ENCODE measurements at regions not wholly inside any gene's neighbourhood (a gene's known extent, or its start where the extent isn't known, plus 50 kb on each side); places are given as distances from the start of the nearest gene placed in this dataset.

DNA sequence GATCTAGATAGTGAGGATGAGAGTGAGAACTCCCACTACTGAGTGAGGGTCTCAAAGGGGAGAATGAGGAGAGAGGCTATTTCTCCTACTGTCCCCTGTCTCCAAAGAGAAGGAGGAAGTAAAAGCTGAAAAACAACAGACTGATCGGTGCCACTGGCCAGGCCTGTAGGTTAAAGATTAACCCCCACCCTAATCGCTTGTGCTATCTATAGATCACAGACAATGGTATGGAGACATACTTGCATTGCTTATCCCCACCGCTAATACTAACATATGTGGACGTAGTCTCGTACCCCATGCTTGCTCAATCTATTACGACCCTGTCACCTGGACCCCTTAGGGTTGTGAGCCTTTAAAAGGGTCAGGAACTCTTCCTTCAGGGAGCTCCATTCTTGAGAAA lies 777.9 kb upstream of the TMEM132C start:
- no peak for DNase-seq (ENCODE audit: low spot score)
- H4K91ac ChIP-seq (ENCODE audit: low read depth, low read length, poor library complexity), result no peak overlapping the region
- no peak overlapping the region for H3K4ac ChIP-seq (ENCODE audit: low read length)

GRCh38 chr12:127494961-127495915 lies 771.7 kb upstream of the TMEM132C start:
- H3K36me3 ChIP-seq (replicated peaks in 1 of 2; ENCODE audit: control insufficient read depth in 2 of 2, insufficient read depth in 2 of 2, low read length in 2 of 2), result no peaks in the 10 kb centered on the region
- no peak overlapping the region for H2BK15ac ChIP-seq (ENCODE audit: low read length)
- no peak for DNase-seq (ENCODE audit: low spot score)
- H3K18ac ChIP-seq (ENCODE audit: low read length), result no peak overlapping the region
- H3K79me1 ChIP-seq (ENCODE audit: low read depth, low read length), result no peaks in the 10 kb centered on the region
- H2BK12ac ChIP-seq (ENCODE audit: low read length), result no peak overlapping the region
- H2AFZ ChIP-seq (ENCODE audit: low read length), result no peak overlapping the region
- H4K91ac ChIP-seq (ENCODE audit: low read depth, low read length, poor library complexity), result no peak overlapping the region
- H3K4me2 ChIP-seq (ENCODE audit: insufficient read depth, low read length, poor library complexity, severe bottlenecking), result no peak overlapping the region
- H3K4me3 ChIP-seq (ENCODE audit: low read length in 2 of 2), result no peak overlapping the region
- WGBS, 2 donors (ENCODE audit: extremely low coverage in 2 of 2, insufficient read length in 2 of 2, insufficient replicate concordance in 1 of 2), result no CpG with 5 or more reads among the region's 17 CpGs
- H3K4me1 ChIP-seq (ENCODE audit: control insufficient read depth in 2 of 2, insufficient read depth in 1 of 2, low read depth in 1 of 2, low read length in 2 of 2), result no peaks in the 10 kb centered on the region
- peak overlapping the region; percentile 48 for H2AK5ac ChIP-seq (ENCODE audit: low read depth, low read length)
- H2BK5ac ChIP-seq (ENCODE audit: low read length), result no peak overlapping the region
- H3K27me3 ChIP-seq (ENCODE audit: control insufficient read depth in 3 of 3, insufficient read depth in 3 of 3, low read depth in 1 of 3, low read length in 3 of 3), result no peaks in the 10 kb centered on the region
- H3K27ac ChIP-seq (replicated peaks; ENCODE audit: low read length), result no peak overlapping the region
- H3K23ac ChIP-seq (ENCODE audit: low read depth, low read length, poor library complexity), result no peak overlapping the region
- no peaks in the 10 kb centered on the region for H3K9me3 ChIP-seq (replicated peaks in 1 of 2; ENCODE audit: control insufficient read depth in 2 of 2, insufficient read depth in 1 of 2, low read depth in 1 of 2, low read length in 2 of 2)
- no peak overlapping the region for H3K4ac ChIP-seq (ENCODE audit: low read length)
- no peak overlapping the region for H2BK120ac ChIP-seq (ENCODE audit: low read depth, low read length)
- H4K8ac ChIP-seq (ENCODE audit: low read depth, low read length), result no peak overlapping the region
- H3K14ac ChIP-seq (ENCODE audit: low read length), result no peak overlapping the region
- H3K9ac ChIP-seq (ENCODE audit: low read depth, low read length, poor library complexity), result no peak overlapping the region

More for the DNA sequence above, 777.9 kb upstream of the TMEM132C start:
- Histone ChIP-seq H4K8ac (ENCODE audit: low read depth, low read length) (no peak overlapping the region), H3K18ac (ENCODE audit: low read length) (no peak overlapping the region), H3K4me3 (ENCODE audit: low read length in 2 of 2) (no peak overlapping the region), H3K79me1 (ENCODE audit: low read depth, low read length) (no peaks in the 10 kb centered on the region), H3K9ac (ENCODE audit: low read depth, low read length, poor library complexity) (no peak overlapping the region), H3K9me3 (replicated peaks in 1 of 2; ENCODE audit: control insufficient read depth in 2 of 2, insufficient read depth in 1 of 2, low read depth in 1 of 2, low read length in 2 of 2) (no peaks in the 10 kb centered on the region), H2AK5ac (ENCODE audit: low read depth, low read length) (no peak overlapping the region), H3K36me3 (replicated peaks in 1 of 2; ENCODE audit: control insufficient read depth in 2 of 2, insufficient read depth in 2 of 2, low read length in 2 of 2) (no peaks in the 10 kb centered on the region), H3K14ac (ENCODE audit: low read length) (no peak overlapping the region), H3K27me3 (ENCODE audit: control insufficient read depth in 3 of 3, insufficient read depth in 3 of 3, low read depth in 1 of 3, low read length in 3 of 3) (no peaks in the 10 kb centered on the region), H2BK15ac (ENCODE audit: low read length) (no peak overlapping the region), H2BK5ac (ENCODE audit: low read length) (no peak overlapping the region), H3K23ac (ENCODE audit: low read depth, low read length, poor library complexity) (no peak overlapping the region), H2AFZ (ENCODE audit: low read length) (no peak overlapping the region), H3K27ac (replicated peaks; ENCODE audit: low read length) (no peak overlapping the region), H2BK12ac (ENCODE audit: low read length) (no peak overlapping the region), H3K4me2 (ENCODE audit: insufficient read depth, low read length, poor library complexity, severe bottlenecking) (no peak overlapping the region), H3K4me1 (ENCODE audit: control insufficient read depth in 2 of 2, insufficient read depth in 1 of 2, low read depth in 1 of 2, low read length in 2 of 2) (no peaks in the 10 kb centered on the region), H2BK120ac (ENCODE audit: low read depth, low read length) (no peak overlapping the region)
- WGBS, 2 donors (ENCODE audit: extremely low coverage in 2 of 2, insufficient read length in 2 of 2, insufficient replicate concordance in 1 of 2), result no CpG with 5 or more reads among the region's 6 CpGs

DNA sequence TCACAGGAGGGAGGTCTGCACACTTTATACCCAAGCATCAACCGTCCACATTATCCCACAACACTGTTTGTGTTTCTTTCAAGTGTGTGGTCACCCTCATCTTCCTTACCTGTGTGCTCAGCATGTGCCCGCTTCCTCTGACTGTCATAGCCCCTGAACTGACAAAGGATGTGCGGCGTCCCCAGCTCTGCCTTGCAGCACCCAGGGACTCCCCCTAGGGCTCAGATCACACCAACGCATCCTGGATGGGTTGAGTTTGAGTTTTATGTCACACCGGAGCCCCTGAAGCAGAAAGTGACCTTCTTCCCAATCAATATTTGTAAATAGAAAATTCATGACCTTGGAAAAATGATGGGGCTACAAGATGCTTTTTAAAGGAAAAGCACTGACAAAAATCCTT lies 770.7 kb upstream of the TMEM132C start:
- Histone ChIP-seq H4K8ac (ENCODE audit: low read depth, low read length) (no peak overlapping the region), H3K27me3 (ENCODE audit: control insufficient read depth in 3 of 3, insufficient read depth in 3 of 3, low read depth in 1 of 3, low read length in 3 of 3) (no peaks in the 10 kb centered on the region), H3K9ac (ENCODE audit: low read depth, low read length, poor library complexity) (no peak overlapping the region), H3K27ac (replicated peaks; ENCODE audit: low read length) (no peak overlapping the region), H2AK5ac (ENCODE audit: low read depth, low read length) (no peak overlapping the region), H3K18ac (ENCODE audit: low read length) (no peak overlapping the region), H3K4ac (ENCODE audit: low read length) (no peak overlapping the region), H3K79me1 (ENCODE audit: low read depth, low read length) (no peaks in the 10 kb centered on the region), H3K4me2 (ENCODE audit: insufficient read depth, low read length, poor library complexity, severe bottlenecking) (no peak overlapping the region), H3K14ac (ENCODE audit: low read length) (no peak overlapping the region), H3K4me1 (ENCODE audit: control insufficient read depth in 2 of 2, insufficient read depth in 1 of 2, low read depth in 1 of 2, low read length in 2 of 2) (no peaks in the 10 kb centered on the region), H2BK15ac (ENCODE audit: low read length) (no peak overlapping the region), H3K9me3 (replicated peaks in 1 of 2; ENCODE audit: control insufficient read depth in 2 of 2, insufficient read depth in 1 of 2, low read depth in 1 of 2, low read length in 2 of 2) (no peaks in the 10 kb centered on the region), H2BK5ac (ENCODE audit: low read length) (no peak overlapping the region), H3K36me3 (replicated peaks in 1 of 2; ENCODE audit: control insufficient read depth in 2 of 2, insufficient read depth in 2 of 2, low read length in 2 of 2) (no peaks in the 10 kb centered on the region), H3K4me3 (ENCODE audit: low read length in 2 of 2) (no peak overlapping the region), H2BK120ac (ENCODE audit: low read depth, low read length) (no peak overlapping the region), H3K23ac (ENCODE audit: low read depth, low read length, poor library complexity) (no peak overlapping the region), H2BK12ac (ENCODE audit: low read length) (no peak overlapping the region), H4K91ac (ENCODE audit: low read depth, low read length, poor library complexity) (no peak overlapping the region), H2AFZ (ENCODE audit: low read length) (no peak overlapping the region)
- WGBS, 2 donors (ENCODE audit: extremely low coverage in 2 of 2, insufficient read length in 2 of 2, insufficient replicate concordance in 1 of 2), result no CpG with 5 or more reads among the region's 6 CpGs
- DNase-seq (ENCODE audit: low spot score), result no peak

GRCh38 chr12:127500512-127501035 lies 766.4 kb upstream of the TMEM132C start:
- Histone ChIP-seq H3K79me1 (ENCODE audit: low read depth, low read length) (no peaks in the 10 kb centered on the region), H2BK15ac (ENCODE audit: low read length) (no peak overlapping the region), H3K4me1 (ENCODE audit: control insufficient read depth in 2 of 2, insufficient read depth in 1 of 2, low read depth in 1 of 2, low read length in 2 of 2) (no peaks in the 10 kb centered on the region), H2AFZ (ENCODE audit: low read length) (no peak overlapping the region), H3K14ac (ENCODE audit: low read length) (no peak overlapping the region), H3K4me2 (ENCODE audit: insufficient read depth, low read length, poor library complexity, severe bottlenecking) (no peak overlapping the region), H4K91ac (ENCODE audit: low read depth, low read length, poor library complexity) (no peak overlapping the region), H3K9me3 (replicated peaks in 1 of 2; ENCODE audit: control insufficient read depth in 2 of 2, insufficient read depth in 1 of 2, low read depth in 1 of 2, low read length in 2 of 2) (no peaks in the 10 kb centered on the region), H4K8ac (ENCODE audit: low read depth, low read length) (no peak overlapping the region), H2AK5ac (ENCODE audit: low read depth, low read length) (no peak overlapping the region), H2BK5ac (ENCODE audit: low read length) (no peak overlapping the region), H3K23ac (ENCODE audit: low read depth, low read length, poor library complexity) (no peak overlapping the region), H3K18ac (ENCODE audit: low read length) (no peak overlapping the region), H2BK120ac (ENCODE audit: low read depth, low read length) (no peak overlapping the region), H3K4ac (ENCODE audit: low read length) (no peak overlapping the region), H3K27me3 (ENCODE audit: control insufficient read depth in 3 of 3, insufficient read depth in 3 of 3, low read depth in 1 of 3, low read length in 3 of 3) (no peaks in the 10 kb centered on the region), H3K36me3 (replicated peaks in 1 of 2; ENCODE audit: control insufficient read depth in 2 of 2, insufficient read depth in 2 of 2, low read length in 2 of 2) (no peaks in the 10 kb centered on the region), H2BK12ac (ENCODE audit: low read length) (no peak overlapping the region), H3K27ac (replicated peaks; ENCODE audit: low read length) (no peak overlapping the region), H3K9ac (ENCODE audit: low read depth, low read length, poor library complexity) (no peak overlapping the region), H3K4me3 (ENCODE audit: low read length in 2 of 2) (no peak overlapping the region)
- no peak for DNase-seq (ENCODE audit: low spot score)
- no CpG with 5 or more reads among the region's 7 CpGs for WGBS, 2 donors (ENCODE audit: extremely low coverage in 2 of 2, insufficient read length in 2 of 2, insufficient replicate concordance in 1 of 2)
